Mesenchymal stem cell (in vitro differentiated cells and primary cell): ENCODE measurements at regions not wholly inside any gene's neighbourhood (a gene's known extent, or its start where the extent isn't known, plus 50 kb on each side); places are given as distances from the start of the nearest gene placed in this dataset.

Experiments used
- DNase-seq: peaks from one replicate; pipeline ENCODE4 v3.0.0-alpha.2; 2013
- H2AFZ ChIP-seq: one replicate; pipeline ENCODE4 v1.6.1; 2013; ENCODE audit warnings: low read depth, mild to moderate bottlenecking, control low read depth, inconsistent platforms, low read length, moderate library complexity
- H2AK5ac ChIP-seq: 2 replicates; pipeline ENCODE4 v1.6.1; 2013; ENCODE audit warnings: low read length, moderate library complexity, mild to moderate bottlenecking, inconsistent platforms; ENCODE audit not compliant: severe bottlenecking
- H2BK120ac ChIP-seq: one replicate; pipeline ENCODE4 v1.6.1; 2013; ENCODE audit warnings: low read depth, mild to moderate bottlenecking, inconsistent platforms, low read length, moderate library complexity
- H2BK12ac ChIP-seq, 2 experiments: one replicate each; pipeline ENCODE4 v1.6.1; 2013; ENCODE audit warnings: inconsistent platforms in 2 of 2, low read length in 2 of 2, mild to moderate bottlenecking in 2 of 2, moderate library complexity in 2 of 2, control low read depth in 1 of 2
- H2BK15ac ChIP-seq: one replicate; pipeline ENCODE4 v1.6.1; 2013; ENCODE audit warnings: mild to moderate bottlenecking, low read depth, inconsistent platforms; ENCODE audit not compliant: poor library complexity, severe bottlenecking
- H2BK5ac ChIP-seq: 2 replicates; pipeline ENCODE4 v1.6.1; 2013; ENCODE audit warnings: low read depth, mild to moderate bottlenecking, low read length, control low read depth, inconsistent platforms; ENCODE audit not compliant: poor library complexity, severe bottlenecking
- H3K14ac ChIP-seq, 2 experiments: one replicate each; pipeline ENCODE4 v1.6.1; 2013; ENCODE audit warnings: inconsistent platforms in 2 of 2, low read length in 2 of 2, control low read depth in 1 of 2, mild to moderate bottlenecking in 1 of 2, moderate library complexity in 1 of 2
- H3K18ac ChIP-seq, 2 experiments: one replicate each; pipeline ENCODE4 v1.6.1; 2013; ENCODE audit warnings: inconsistent platforms in 2 of 2, low read length in 2 of 2, control low read depth in 1 of 2, low read depth in 1 of 2, mild to moderate bottlenecking in 1 of 2
- H3K23ac ChIP-seq, 2 experiments: one replicate each; pipeline ENCODE4 v1.6.1; 2013; ENCODE audit warnings: inconsistent platforms in 2 of 2, low read length in 2 of 2, mild to moderate bottlenecking in 2 of 2, moderate library complexity in 2 of 2, control low read depth in 1 of 2
- H3K27ac ChIP-seq: 2 replicates; pipeline ENCODE4 v1.5.1; 2013; ENCODE audit warnings: mild to moderate bottlenecking, moderate library complexity, low read length, control low read depth, inconsistent platforms; ENCODE audit not compliant: poor library complexity, severe bottlenecking
- H3K27me3 ChIP-seq, 2 experiments: 2 replicates each; pipeline versions ENCODE4 v1.6.1 to v1.7.0; 2013; ENCODE audit warnings: low read length in 2 of 2, mild to moderate bottlenecking in 2 of 2, moderate library complexity in 2 of 2, control low read depth in 1 of 2, inconsistent platforms in 1 of 2; ENCODE audit not compliant: control insufficient read depth in 1 of 2, insufficient read depth in 1 of 2
- H3K36me3 ChIP-seq, 2 experiments: 2 replicates each; pipeline versions ENCODE4 v1.6.1 to v1.7.0; 2013; ENCODE audit warnings: low read length in 2 of 2, control low read depth in 1 of 2, inconsistent platforms in 1 of 2, low read depth in 1 of 2, mild to moderate bottlenecking in 1 of 2; ENCODE audit not compliant: insufficient read depth in 2 of 2, control insufficient read depth in 1 of 2
- H3K4ac ChIP-seq, 2 experiments: one replicate each; pipeline ENCODE4 v1.6.1; 2013; ENCODE audit warnings: inconsistent platforms in 2 of 2, low read length in 2 of 2, mild to moderate bottlenecking in 2 of 2, moderate library complexity in 2 of 2, control low read depth in 1 of 2, low read depth in 1 of 2
- H3K4me1 ChIP-seq: 2 replicates; pipeline ENCODE4 v1.6.1; 2013; ENCODE audit warnings: low read depth, low read length, control low read depth; ENCODE audit not compliant: control insufficient read depth, insufficient read depth
- H3K4me2 ChIP-seq: 2 replicates; pipeline ENCODE4 v1.6.1; 2013; ENCODE audit warnings: low read length, mild to moderate bottlenecking, inconsistent platforms; ENCODE audit not compliant: poor library complexity, severe bottlenecking
- H3K4me3 ChIP-seq, 2 experiments: 2 replicates each; pipeline versions ENCODE4 v1.5.1 to v1.7.0; 2013; ENCODE audit warnings: low read length in 2 of 2, mild to moderate bottlenecking in 2 of 2, control low read depth in 1 of 2, low read depth in 1 of 2; ENCODE audit not compliant: insufficient read depth in 1 of 2
- H3K79me1 ChIP-seq: replicated peaks from 2 replicates; pipeline ENCODE4 v1.6.1; 2013; ENCODE audit warnings: mild to moderate bottlenecking, control low read depth, low read length, inconsistent platforms; ENCODE audit not compliant: poor library complexity, severe bottlenecking
- H3K9ac ChIP-seq: 2 replicates; pipeline ENCODE4 v1.7.0; 2013; ENCODE audit warnings: mild to moderate bottlenecking, low read length, moderate library complexity
- H3K9me3 ChIP-seq: 2 replicates; pipeline ENCODE4 v1.7.0; 2013; ENCODE audit warnings: mild to moderate bottlenecking, low read length; ENCODE audit not compliant: control insufficient read depth
- H4K8ac ChIP-seq: one replicate; pipeline ENCODE4 v1.6.1; 2013; ENCODE audit warnings: inconsistent platforms, mild to moderate bottlenecking, low read length, moderate library complexity
- H4K91ac ChIP-seq: one replicate; pipeline ENCODE4 v1.6.1; 2013; ENCODE audit warnings: mild to moderate bottlenecking, low read length, inconsistent platforms
- WGBS: methylation state at CpG from one replicate; pipeline ENCODE4 v1.1.7; 2013; ENCODE audit warnings: mixed read lengths; 5-methylcytosine and 5-hydroxymethylcytosine counted together

DNA sequence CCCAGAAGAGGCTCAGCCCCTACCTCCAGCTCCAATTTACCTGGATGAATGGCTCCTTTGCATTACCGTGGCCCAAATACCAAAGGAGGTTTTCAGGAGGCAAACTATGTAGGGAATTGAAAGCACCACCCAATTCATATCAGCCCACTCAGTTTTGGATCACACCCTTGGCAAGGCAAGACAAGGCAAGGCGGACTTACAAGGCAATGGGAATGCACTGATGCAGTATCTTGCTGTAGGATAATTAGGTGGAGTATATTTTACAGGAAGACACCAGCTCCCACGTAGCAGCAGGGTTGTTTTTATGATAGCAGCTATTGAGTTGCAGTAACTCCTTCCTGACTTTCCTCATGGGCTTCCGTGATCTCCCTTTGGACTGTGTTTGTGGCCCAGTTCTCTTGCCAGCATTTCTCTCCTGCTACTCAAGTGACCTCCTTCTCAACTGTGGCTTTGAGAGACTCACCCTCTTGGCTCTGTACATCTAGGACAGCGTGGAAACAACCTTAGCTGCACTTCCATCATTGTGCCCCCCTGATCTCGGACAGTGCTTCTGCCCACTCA lies 935.9 kb downstream of the EFNB2 start:
- no peak overlapping the region for H2BK5ac ChIP-seq
- H2BK15ac ChIP-seq, result no peak overlapping the region
- H3K18ac ChIP-seq, result peak overlapping the region in 1 of 2 experiments; percentile 11
- no peak overlapping the region for H3K9ac ChIP-seq
- H3K4me1 ChIP-seq, result no peaks in the 10 kb centered on the region
- no peak overlapping the region for H3K4ac ChIP-seq
- H3K27ac ChIP-seq, result no peak overlapping the region
- peak; percentile 23 for DNase-seq
- no peak overlapping the region for H3K4me3 ChIP-seq
- 68% methylated on average over 6 of the region's 6 CpGs for WGBS
- no peak overlapping the region for H3K23ac ChIP-seq
- H3K79me1 ChIP-seq, result no peaks in the 10 kb centered on the region
- no peak overlapping the region for H2BK120ac ChIP-seq
- H3K4me2 ChIP-seq, result no peak overlapping the region
- H2AK5ac ChIP-seq, result no peak overlapping the region
- no peak overlapping the region for H3K14ac ChIP-seq
- H4K91ac ChIP-seq, result no peak overlapping the region
- no peaks in the 10 kb centered on the region for H3K36me3 ChIP-seq
- no peak overlapping the region for H4K8ac ChIP-seq
- no peak overlapping the region for H2BK12ac ChIP-seq
- H2AFZ ChIP-seq, result no peak overlapping the region
- no peaks in the 10 kb centered on the region for H3K9me3 ChIP-seq
- no peaks in the 10 kb centered on the region for H3K27me3 ChIP-seq

GRCh38 chr13:105598529-105598928 lies 936.9 kb downstream of the EFNB2 start:
- Histone ChIP-seq H3K23ac (no peak overlapping the region), H3K79me1 (no peaks in the 10 kb centered on the region)
- no CpG with 5 or more reads among the region's 2 CpGs for WGBS

GRCh38 chr13:105597573-105597972 lies 937.9 kb downstream of the EFNB2 start:
- no peaks in the 10 kb centered on the region for H3K36me3 ChIP-seq
- H2BK120ac ChIP-seq, result no peak overlapping the region
- no peaks in the 10 kb centered on the region for H3K4me1 ChIP-seq
- H3K27me3 ChIP-seq, result no peaks in the 10 kb centered on the region
- H3K14ac ChIP-seq, result peak overlapping the region in 1 of 2 experiments; percentile 28
- H3K18ac ChIP-seq, result no peak overlapping the region
- no peak overlapping the region for H3K4me3 ChIP-seq
- H3K23ac ChIP-seq, result no peak overlapping the region
- no peak overlapping the region for H4K91ac ChIP-seq
- H3K4ac ChIP-seq, result no peak overlapping the region
- no peaks in the 10 kb centered on the region for H3K9me3 ChIP-seq
- WGBS, result 94% methylated on average over 6 of the region's 6 CpGs
- H3K27ac ChIP-seq, result no peak overlapping the region
- no peak for DNase-seq
- no peak overlapping the region for H4K8ac ChIP-seq
- no peak overlapping the region for H2BK12ac ChIP-seq
- no peak overlapping the region for H2BK5ac ChIP-seq
- no peak overlapping the region for H2BK15ac ChIP-seq
- H2AFZ ChIP-seq, result no peak overlapping the region
- H3K9ac ChIP-seq, result no peak overlapping the region
- H3K4me2 ChIP-seq, result no peak overlapping the region
- H3K79me1 ChIP-seq, result no peaks in the 10 kb centered on the region
- no peak overlapping the region for H2AK5ac ChIP-seq

More at GRCh38 chr13:105598529-105598928, 936.9 kb downstream of the EFNB2 start:
- H3K36me3 ChIP-seq, result no peaks in the 10 kb centered on the region
- H3K4me2 ChIP-seq, result no peak overlapping the region
- no peak overlapping the region for H2BK5ac ChIP-seq
- H2BK12ac ChIP-seq, result no peak overlapping the region
- H3K14ac ChIP-seq, result no peak overlapping the region
- H3K4me1 ChIP-seq, result no peaks in the 10 kb centered on the region
- H2BK15ac ChIP-seq, result no peak overlapping the region
- H3K4ac ChIP-seq, result no peak overlapping the region
- H2BK120ac ChIP-seq, result no peak overlapping the region
- no peak overlapping the region for H4K8ac ChIP-seq
- H3K4me3 ChIP-seq, result no peak overlapping the region
- H2AFZ ChIP-seq, result no peak overlapping the region
- no peak overlapping the region for H2AK5ac ChIP-seq
- H3K27ac ChIP-seq, result no peak overlapping the region
- peak; percentile 32 for DNase-seq
- no peaks in the 10 kb centered on the region for H3K9me3 ChIP-seq
- H3K9ac ChIP-seq, result no peak overlapping the region
- no peaks in the 10 kb centered on the region for H3K27me3 ChIP-seq
- no peak overlapping the region for H4K91ac ChIP-seq
- H3K18ac ChIP-seq, result no peak overlapping the region

DNA sequence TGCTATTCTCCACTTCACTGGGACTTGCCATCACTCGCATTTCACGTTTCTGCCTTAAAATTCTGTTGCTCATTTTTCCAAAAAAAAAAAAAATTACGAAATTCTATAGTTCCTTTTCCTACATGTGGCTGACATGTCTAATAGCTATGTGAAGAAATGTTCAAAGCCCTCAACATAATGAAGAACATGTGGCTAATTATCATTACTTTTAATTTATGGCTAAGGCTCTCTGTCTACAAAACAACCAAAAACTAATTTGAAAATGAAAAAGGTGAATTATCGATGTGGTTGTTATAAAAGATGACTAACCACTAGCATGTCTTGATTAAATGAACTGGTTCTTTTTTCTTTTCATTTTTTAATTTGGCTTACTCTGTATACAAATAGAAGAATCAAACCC lies 940.0 kb downstream of the EFNB2 start:
- no peaks in the 10 kb centered on the region for H3K4me1 ChIP-seq
- H3K4me3 ChIP-seq, result no peak overlapping the region
- H4K91ac ChIP-seq, result no peak overlapping the region
- no peak overlapping the region for H2BK120ac ChIP-seq
- H3K14ac ChIP-seq, result no peak overlapping the region
- H3K9me3 ChIP-seq, result no peaks in the 10 kb centered on the region
- no peak overlapping the region for H3K4me2 ChIP-seq
- no peak overlapping the region for H2BK5ac ChIP-seq
- DNase-seq, result no peak
- H3K9ac ChIP-seq, result no peak overlapping the region
- H3K36me3 ChIP-seq, result no peaks in the 10 kb centered on the region
- no peak overlapping the region for H4K8ac ChIP-seq
- H3K18ac ChIP-seq, result no peak overlapping the region
- WGBS, result no CpG with 5 or more reads among the region's 4 CpGs
- H3K4ac ChIP-seq, result no peak overlapping the region
- H2AFZ ChIP-seq, result no peak overlapping the region
- H3K27me3 ChIP-seq, result no peaks in the 10 kb centered on the region
- H2AK5ac ChIP-seq, result no peak overlapping the region
- no peak overlapping the region for H2BK12ac ChIP-seq
- H3K27ac ChIP-seq, result no peak overlapping the region
- H3K79me1 ChIP-seq, result no peaks in the 10 kb centered on the region
- H3K23ac ChIP-seq, result no peak overlapping the region
- H2BK15ac ChIP-seq, result no peak overlapping the region
